Neural cell (in vitro differentiated cells): ENCODE measurements at regions not wholly inside any gene's neighbourhood (a gene's known extent, or its start where the extent isn't known, plus 50 kb on each side); places are given as distances from the start of the nearest gene placed in this dataset.

Source experiments
- H2AFZ ChIP-seq: fragments of 200-600, 300-800 bp; sonication (generic), shearing (Covaris generic); 2 replicates; pipeline ENCODE4 v1.6.0; 2014; ENCODE audit warnings: low read depth, mild to moderate bottlenecking, antibody characterized with exemption, low read length, moderate library complexity
- H3F3A ChIP-seq: fragments of 200-600 bp; shearing (Covaris generic); 2 replicates; pipeline ENCODE4 v1.6.1; 2016; ENCODE audit warnings: mild to moderate bottlenecking, moderate library complexity, mixed read lengths, antibody characterized with exemption, low read length; ENCODE audit not compliant: insufficient read depth, poor library complexity, severe bottlenecking
- H3K27ac ChIP-seq: fragments of 200-600, 300-800 bp; sonication (generic), shearing (Covaris generic); 2 replicates; pipeline ENCODE4 v1.5.1; 2014; ENCODE audit warnings: mild to moderate bottlenecking, low read length, moderate library complexity
- H3K27me3 ChIP-seq: fragments of 300-800, 200-600 bp; sonication (generic), shearing (Covaris generic); 2 replicates; pipeline ENCODE4 v1.6.0; 2014; ENCODE audit warnings: mild to moderate bottlenecking, low read depth, low read length, moderate library complexity; ENCODE audit not compliant: insufficient read depth
- H3K36me3 ChIP-seq: fragments of 300-800, 200-600 bp; sonication (generic), shearing (Covaris generic); 2 replicates; pipeline ENCODE4 v1.5.1; 2014; ENCODE audit warnings: mild to moderate bottlenecking, antibody characterized with exemption, low read length, moderate library complexity; ENCODE audit not compliant: insufficient read depth
- H3K4me2 ChIP-seq: fragments of 300-800, 200-600 bp; sonication (generic), shearing (Covaris generic); 2 replicates; pipeline ENCODE4 v1.6.0; 2014; ENCODE audit warnings: mild to moderate bottlenecking, low read length
- H3K4me3 ChIP-seq: fragments of 300-800, 200-600 bp; sonication (generic), shearing (Covaris generic); 2 replicates; pipeline ENCODE4 v1.5.1; 2014; ENCODE audit warnings: mild to moderate bottlenecking, low read length, moderate library complexity
- H3K79me2 ChIP-seq: fragments of 200-600 bp; shearing (Covaris generic); replicated peaks from 2 replicates; pipeline ENCODE4 v1.6.0; 2014; ENCODE audit warnings: mild to moderate bottlenecking, low read length, moderate library complexity; ENCODE audit not compliant: insufficient read depth
- H3K9ac ChIP-seq: fragments of 300-800, 200-600 bp; sonication (generic), shearing (Covaris generic); 2 replicates; pipeline ENCODE4 v1.6.1; 2016; ENCODE audit warnings: mild to moderate bottlenecking, low read length, mixed read lengths
- H3K9me2 ChIP-seq: fragments of 200-600 bp; shearing (Covaris generic); 2 replicates; pipeline ENCODE4 v1.6.1; 2016; ENCODE audit warnings: mild to moderate bottlenecking, low read length, mixed read lengths; ENCODE audit not compliant: insufficient read depth
- H3K9me3 ChIP-seq: fragments of 200-600, 300-800 bp; sonication (generic), shearing (Covaris generic); 2 replicates; pipeline ENCODE4 v1.6.1; 2016; ENCODE audit warnings: mild to moderate bottlenecking, mixed run types, low read length, moderate library complexity, mixed read lengths
- H4K20me1 ChIP-seq: fragments of 200-600 bp; shearing (Covaris generic); 2 replicates; pipeline ENCODE4 v1.6.1; 2016; ENCODE audit warnings: mild to moderate bottlenecking, mixed run types; ENCODE audit not compliant: insufficient read depth
- EP300 ChIP-seq: fragments of 450-650 bp; conservative IDR thresholded peaks from 2 replicates; pipeline ENCODE4 v1.6.1; 2014; ENCODE audit warnings: antibody characterized with exemption, mild to moderate bottlenecking, moderate library complexity; ENCODE audit not compliant: poor library complexity, severe bottlenecking
- EZH2 ChIP-seq: fragments of 200-600, 300-800 bp; shearing (Covaris generic), sonication (generic); IDR thresholded peaks from 2 replicates; pipeline ENCODE4 v1.6.1; 2014; ENCODE audit warnings: antibody characterized with exemption, low read length, borderline replicate concordance, mild to moderate bottlenecking; ENCODE audit not compliant: insufficient read depth, poor library complexity, severe bottlenecking
- MXI1 ChIP-seq: fragments of 450-650 bp; conservative IDR thresholded peaks from 2 replicates; pipeline ENCODE4 v1.6.1; 2014; ENCODE audit warnings: antibody characterized with exemption, mild to moderate bottlenecking; ENCODE audit not compliant: poor library complexity, severe bottlenecking
- POLR2AphosphoS5 ChIP-seq: IDR thresholded peaks from 2 replicates; pipeline ENCODE4 v1.6.1; 2012
- RAD21 ChIP-seq: fragments of 450-650 bp; conservative IDR thresholded peaks from 2 replicates; pipeline ENCODE4 v1.6.1; 2014; ENCODE audit warnings: antibody characterized with exemption, mild to moderate bottlenecking, moderate library complexity
- SMC3 ChIP-seq: fragments of 450-650 bp; conservative IDR thresholded peaks from 2 replicates; pipeline ENCODE4 v1.6.1; 2014; ENCODE audit warnings: antibody characterized with exemption, mild to moderate bottlenecking, moderate library complexity; ENCODE audit not compliant: poor library complexity
- TAF1 ChIP-seq: IDR thresholded peaks from 2 replicates; pipeline ENCODE4 v1.6.1; 2012; ENCODE audit warnings: low read depth
- TF ChIP-seq, protein P1 (sequence below): fragments of 450-650 bp; IDR thresholded peaks from 2 replicates; pipeline ENCODE4 v1.5.1; 2014; ENCODE audit warnings: antibody characterized with exemption, mild to moderate bottlenecking, moderate library complexity; ENCODE audit not compliant: poor library complexity, severe bottlenecking
- TF ChIP-seq, protein P2 (sequence below): IDR thresholded peaks from 2 replicates; pipeline ENCODE4 v1.6.1; 2012; ENCODE audit warnings: borderline replicate concordance

DNA sequence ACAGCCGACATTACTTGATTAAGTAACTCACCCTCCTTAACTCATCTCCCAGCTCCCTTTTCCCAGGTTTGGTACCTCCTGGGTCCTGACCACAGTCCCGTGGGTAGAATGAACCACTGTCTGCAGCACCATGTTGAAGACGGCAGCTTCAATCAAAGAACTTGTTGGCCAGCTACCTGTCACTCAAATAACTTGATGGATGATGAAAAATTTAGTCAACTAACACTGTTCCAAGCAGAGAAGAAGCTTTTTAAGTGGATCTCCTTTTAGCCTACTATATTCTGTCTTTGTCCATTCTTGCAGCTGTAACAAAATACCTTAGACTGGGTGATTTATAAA, 138.4 kb upstream of the F3 start:
- H2AFZ ChIP-seq = no peak overlapping the region
- no peak overlapping the region for H3K27ac ChIP-seq
- no peaks in the 10 kb centered on the region for H3K36me3 ChIP-seq
- H3K27me3 ChIP-seq = no peaks in the 10 kb centered on the region
- TF ChIP-seq EP300 (no peak), SMC3 (no peak), RAD21 (no peak), EZH2 (no peak), TAF1 (no peak), MXI1 (no peak), POLR2AphosphoS5 (no peak)
- TF ChIP-seq, protein P1, sequence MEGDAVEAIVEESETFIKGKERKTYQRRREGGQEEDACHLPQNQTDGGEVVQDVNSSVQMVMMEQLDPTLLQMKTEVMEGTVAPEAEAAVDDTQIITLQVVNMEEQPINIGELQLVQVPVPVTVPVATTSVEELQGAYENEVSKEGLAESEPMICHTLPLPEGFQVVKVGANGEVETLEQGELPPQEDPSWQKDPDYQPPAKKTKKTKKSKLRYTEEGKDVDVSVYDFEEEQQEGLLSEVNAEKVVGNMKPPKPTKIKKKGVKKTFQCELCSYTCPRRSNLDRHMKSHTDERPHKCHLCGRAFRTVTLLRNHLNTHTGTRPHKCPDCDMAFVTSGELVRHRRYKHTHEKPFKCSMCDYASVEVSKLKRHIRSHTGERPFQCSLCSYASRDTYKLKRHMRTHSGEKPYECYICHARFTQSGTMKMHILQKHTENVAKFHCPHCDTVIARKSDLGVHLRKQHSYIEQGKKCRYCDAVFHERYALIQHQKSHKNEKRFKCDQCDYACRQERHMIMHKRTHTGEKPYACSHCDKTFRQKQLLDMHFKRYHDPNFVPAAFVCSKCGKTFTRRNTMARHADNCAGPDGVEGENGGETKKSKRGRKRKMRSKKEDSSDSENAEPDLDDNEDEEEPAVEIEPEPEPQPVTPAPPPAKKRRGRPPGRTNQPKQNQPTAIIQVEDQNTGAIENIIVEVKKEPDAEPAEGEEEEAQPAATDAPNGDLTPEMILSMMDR = no peak
- TF ChIP-seq, protein P2, sequence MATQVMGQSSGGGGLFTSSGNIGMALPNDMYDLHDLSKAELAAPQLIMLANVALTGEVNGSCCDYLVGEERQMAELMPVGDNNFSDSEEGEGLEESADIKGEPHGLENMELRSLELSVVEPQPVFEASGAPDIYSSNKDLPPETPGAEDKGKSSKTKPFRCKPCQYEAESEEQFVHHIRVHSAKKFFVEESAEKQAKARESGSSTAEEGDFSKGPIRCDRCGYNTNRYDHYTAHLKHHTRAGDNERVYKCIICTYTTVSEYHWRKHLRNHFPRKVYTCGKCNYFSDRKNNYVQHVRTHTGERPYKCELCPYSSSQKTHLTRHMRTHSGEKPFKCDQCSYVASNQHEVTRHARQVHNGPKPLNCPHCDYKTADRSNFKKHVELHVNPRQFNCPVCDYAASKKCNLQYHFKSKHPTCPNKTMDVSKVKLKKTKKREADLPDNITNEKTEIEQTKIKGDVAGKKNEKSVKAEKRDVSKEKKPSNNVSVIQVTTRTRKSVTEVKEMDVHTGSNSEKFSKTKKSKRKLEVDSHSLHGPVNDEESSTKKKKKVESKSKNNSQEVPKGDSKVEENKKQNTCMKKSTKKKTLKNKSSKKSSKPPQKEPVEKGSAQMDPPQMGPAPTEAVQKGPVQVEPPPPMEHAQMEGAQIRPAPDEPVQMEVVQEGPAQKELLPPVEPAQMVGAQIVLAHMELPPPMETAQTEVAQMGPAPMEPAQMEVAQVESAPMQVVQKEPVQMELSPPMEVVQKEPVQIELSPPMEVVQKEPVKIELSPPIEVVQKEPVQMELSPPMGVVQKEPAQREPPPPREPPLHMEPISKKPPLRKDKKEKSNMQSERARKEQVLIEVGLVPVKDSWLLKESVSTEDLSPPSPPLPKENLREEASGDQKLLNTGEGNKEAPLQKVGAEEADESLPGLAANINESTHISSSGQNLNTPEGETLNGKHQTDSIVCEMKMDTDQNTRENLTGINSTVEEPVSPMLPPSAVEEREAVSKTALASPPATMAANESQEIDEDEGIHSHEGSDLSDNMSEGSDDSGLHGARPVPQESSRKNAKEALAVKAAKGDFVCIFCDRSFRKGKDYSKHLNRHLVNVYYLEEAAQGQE = no peak
- H3K9me3 ChIP-seq = no peaks in the 10 kb centered on the region
- H3K4me3 ChIP-seq = no peak overlapping the region
- H3K9ac ChIP-seq = no peak overlapping the region
- no peak overlapping the region for H3K4me2 ChIP-seq
- no peaks in the 10 kb centered on the region for H4K20me1 ChIP-seq
- no peaks in the 10 kb centered on the region for H3K79me2 ChIP-seq
- no peaks in the 10 kb centered on the region for H3K9me2 ChIP-seq
- no peaks in the 10 kb centered on the region for H3F3A ChIP-seq

DNA sequence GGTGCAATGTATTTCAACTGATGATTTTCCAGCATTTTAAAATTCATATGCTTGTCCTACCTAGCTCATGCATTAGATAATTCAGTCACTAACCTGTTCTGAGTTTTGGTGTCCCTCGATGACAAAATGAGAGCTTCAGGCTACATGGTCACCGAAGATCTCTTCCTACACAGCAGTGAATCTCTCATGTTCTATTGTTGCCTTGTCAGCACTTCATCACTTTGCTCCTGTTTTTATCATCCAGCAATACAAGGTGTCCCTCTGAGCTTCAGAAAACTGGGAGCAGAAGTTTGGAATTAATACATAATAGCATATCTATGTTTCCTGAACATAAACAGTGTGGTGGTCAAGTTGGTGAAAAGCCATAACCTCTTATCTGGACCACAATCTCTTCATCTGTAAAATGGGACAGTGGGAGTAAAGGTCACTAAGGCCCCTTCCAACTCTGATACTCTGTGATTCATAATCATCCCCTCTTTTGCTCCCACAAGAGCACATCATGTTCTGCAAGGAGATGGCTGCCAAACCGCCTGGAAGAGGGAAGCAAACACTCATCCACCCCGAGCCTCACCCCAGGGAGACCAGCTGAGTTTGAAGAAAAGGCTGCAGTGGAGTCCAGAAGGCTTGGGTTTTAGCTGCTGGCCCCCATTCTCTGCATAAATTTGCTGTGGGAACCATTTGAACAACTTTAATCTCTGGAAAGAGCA, 137.9 kb upstream of the F3 start:
- no peak overlapping the region for H2AFZ ChIP-seq
- no peaks in the 10 kb centered on the region for H3K79me2 ChIP-seq
- TF ChIP-seq EZH2 (no peak), EP300 (no peak), SMC3 (no peak), RAD21 (no peak), POLR2AphosphoS5 (no peak), TAF1 (no peak), MXI1 (no peak)
- TF ChIP-seq, protein P2 = no peak
- TF ChIP-seq, protein P1 = no peak

More for the DNA sequence above, 137.9 kb upstream of the F3 start:
- Histone ChIP-seq H3F3A (no peaks in the 10 kb centered on the region), H3K4me3 (no peak overlapping the region), H3K36me3 (no peaks in the 10 kb centered on the region), H3K27me3 (no peaks in the 10 kb centered on the region), H3K9ac (no peak overlapping the region), H3K9me2 (no peaks in the 10 kb centered on the region), H3K4me2 (no peak overlapping the region), H3K9me3 (no peaks in the 10 kb centered on the region), H4K20me1 (no peaks in the 10 kb centered on the region), H3K27ac (no peak overlapping the region)
